Middle frontal gyrus (tissue), 1 donor: ENCODE measurements at regions not wholly inside any gene's neighbourhood (a gene's known extent, or its start where the extent isn't known, plus 50 kb on each side); places are given as distances from the start of the nearest gene placed in this dataset.
"Not testable (repeated sequence)": the region's sequence is repeated elsewhere in the genome, so short reads cannot be mapped to it uniquely, and the experiment has no call there.

Source experiments
- DNase-seq: peaks from one replicate; pipeline ENCODE4 v3.0.0-alpha.2; 2015; ENCODE audit warnings: low spot score; ENCODE audit errors: extremely low spot score

DNA sequence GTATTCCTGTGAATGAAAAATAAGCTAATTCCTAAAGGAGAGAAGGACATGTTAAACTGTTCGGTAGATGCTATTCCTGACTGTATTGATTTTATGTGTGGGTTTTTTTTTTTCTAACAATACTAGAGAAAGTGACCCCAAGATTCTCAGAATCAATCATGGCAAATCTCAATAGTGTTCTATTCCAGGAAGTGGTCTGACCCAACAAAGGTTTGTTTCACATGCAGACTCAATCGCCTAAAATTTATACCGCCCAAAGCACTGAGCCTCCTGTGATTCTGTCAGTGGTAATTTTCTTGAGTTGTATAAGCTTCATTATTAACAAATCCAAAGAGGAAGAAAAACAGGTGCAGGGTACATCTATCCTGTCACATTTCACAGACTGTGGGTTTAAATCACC lies 293.7 kb downstream of the SUCLA2 start:
- DNase-seq, result no peak

DNA sequence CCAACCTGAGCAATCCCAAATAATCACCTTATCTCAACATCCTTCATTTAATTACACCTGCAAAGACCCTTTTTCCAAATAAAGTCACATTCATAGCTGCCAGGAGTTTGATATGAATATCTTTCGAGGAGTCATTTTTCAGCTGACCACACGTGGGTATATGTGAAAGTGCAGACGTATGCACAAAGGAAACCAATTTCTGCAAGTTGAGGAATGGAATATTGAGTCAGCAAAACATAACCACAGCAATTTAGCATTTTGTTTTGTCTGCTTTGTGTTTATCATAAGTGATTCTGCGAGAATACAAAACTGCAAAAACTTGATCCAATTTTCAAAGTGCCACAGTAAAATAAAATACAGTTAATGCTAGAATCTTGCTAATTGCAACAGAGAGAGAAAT lies 295.9 kb downstream of the SUCLA2 start:
- no peak for DNase-seq

DNA sequence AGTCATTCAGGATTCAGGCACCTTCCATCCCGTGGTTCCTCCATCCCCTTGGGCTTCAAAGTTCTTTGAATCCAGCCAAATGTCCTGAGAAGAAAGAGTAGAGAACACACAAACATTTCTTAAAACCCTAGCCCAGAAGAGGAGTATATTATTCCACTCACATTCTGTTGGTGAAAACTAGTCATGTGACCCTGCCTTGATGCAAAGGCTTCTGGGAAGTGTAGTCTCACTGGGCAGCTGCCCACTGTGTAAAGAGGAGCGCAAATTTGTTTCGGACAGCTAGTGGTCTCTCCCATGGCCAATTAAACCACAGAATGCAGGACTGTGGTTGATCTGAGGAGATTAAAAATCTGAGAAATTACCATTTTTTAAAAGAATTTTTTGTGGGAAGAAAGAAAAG lies 304.4 kb downstream of the SUCLA2 start:
- no peak for DNase-seq

DNA sequence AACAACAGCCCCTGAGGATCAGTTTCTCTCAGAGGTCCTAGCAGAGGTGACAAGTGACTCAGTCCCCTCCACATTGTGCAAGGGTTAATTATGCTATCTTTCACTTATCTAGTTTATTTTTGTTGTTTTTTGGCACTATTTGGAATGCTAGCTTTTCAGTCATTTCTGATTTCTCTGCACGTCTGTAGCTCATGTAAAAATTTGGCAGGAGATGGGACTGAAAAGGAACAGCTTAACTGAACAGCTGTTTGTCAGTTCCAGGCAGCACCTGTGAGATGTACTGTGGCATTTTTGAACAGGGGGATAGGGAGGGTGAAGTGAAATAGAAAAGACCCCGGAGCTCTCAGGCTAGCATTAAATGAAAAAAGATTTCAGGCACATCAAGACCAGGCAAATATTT lies 313.5 kb downstream of the SUCLA2 start:
- DNase-seq, result no peak

DNA sequence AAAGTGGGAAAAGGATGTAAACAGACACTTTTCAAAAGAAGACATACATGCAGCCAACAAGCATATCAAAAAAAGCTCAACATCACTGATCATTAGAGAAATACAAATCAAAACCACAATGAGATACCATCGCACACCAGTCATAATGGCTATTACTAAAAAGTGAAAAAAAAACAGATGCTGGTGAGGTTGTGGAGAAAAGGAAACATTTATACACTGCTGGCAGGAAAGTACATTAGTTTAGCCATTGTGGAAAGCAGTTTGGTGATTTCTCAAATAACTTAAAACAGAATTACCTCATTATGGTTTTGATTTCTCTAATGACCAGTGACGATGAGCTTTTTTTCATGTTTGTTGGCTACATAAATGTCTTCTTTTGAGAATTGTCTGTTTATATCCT lies 315.9 kb downstream of the SUCLA2 start:
- not testable (repeated sequence) for DNase-seq

DNA sequence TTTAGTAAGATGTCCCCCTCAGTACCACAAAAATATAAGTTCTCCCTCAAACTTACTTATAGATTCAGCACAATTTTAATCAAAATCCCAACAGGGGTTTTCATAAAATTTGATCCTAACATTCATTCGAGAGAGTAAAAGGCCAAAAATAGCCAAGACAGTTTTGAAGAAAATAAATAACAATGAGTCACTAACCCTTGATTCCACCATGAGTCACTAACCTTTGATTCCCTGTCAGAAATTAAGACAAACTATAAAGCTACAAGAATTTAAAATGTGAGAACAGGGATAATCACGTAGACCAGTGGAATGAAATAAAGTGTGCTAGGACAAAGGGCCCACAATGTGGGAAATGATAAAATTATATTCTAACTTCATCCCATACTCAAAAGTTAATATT lies 320.3 kb downstream of the SUCLA2 start:
- no peak for DNase-seq

DNA sequence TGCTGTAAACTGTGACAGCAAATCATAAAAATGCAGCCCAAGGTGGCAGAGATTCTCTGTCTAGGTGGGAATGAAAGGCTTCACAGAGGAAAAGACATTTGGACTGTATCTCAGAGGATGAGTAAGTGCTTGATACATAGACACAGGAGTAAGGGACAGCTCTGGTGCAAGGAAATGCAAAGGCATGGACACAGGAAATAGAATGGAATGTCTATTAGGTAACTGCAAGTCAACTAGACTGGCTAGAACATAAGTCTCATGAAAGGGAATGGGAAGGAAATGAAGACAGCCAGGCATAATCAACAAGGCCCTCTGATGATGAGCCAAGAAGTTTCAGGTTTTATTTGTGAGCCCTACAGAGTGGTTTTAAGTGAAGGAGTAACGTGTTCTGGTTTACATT lies 321.7 kb downstream of the SUCLA2 start:
- DNase-seq, result no peak

DNA sequence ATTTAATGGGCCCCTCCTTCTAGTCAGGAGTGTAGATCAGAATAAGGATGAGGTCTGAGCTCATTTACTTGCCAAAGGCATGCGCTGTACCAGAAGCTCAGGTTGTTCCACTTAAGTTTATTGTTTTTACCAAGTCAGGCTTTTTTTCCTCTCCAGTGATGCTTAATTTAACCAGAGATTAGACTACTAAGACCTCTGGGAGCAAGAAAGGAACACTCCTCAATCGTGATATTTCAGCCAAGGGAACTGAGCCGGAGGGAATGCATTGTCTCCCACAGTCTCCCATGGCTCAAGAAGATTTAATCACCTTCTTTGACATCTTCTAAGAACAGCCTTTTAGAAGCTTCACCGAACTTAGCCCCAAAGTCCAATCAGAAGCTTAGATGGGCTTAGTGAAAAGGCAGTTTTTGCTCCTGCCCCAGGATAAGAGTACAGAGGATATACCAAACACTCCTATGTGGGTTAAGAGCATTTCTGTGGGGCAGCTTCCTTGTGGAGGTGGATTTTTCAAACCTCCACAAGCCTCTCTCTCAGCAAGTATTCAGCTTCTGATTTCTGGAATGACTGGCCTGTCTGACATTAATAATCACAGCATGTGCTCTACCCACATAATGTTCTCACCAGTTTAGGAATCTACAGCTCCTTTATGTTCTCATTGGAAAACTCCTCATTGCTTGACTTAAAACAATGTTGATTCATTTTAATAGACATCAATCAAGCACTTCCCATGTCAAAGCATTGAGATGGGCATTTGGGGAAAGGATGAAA lies 322.7 kb downstream of the SUCLA2 start:
- DNase-seq, result no peak

DNA sequence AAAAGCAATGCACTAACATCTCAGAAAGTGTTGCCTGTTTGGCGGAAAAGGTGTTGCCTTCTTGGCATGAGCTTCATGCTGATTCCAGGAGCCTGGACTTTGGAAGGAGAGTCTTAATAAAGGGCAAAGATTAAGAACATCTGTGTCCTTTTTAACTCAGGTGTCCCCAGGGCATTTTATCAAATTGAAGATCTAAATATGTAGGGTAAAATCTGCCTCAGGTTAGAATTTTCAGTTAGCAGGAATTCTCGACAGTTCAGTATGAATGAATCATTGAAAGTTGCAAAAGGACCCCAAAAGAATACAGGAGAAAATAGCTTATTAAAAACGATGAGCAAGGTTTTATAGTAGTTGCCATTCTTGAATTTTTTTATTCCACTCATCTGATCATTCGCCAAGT lies 325.2 kb downstream of the SUCLA2 start:
- DNase-seq, result no peak

DNA sequence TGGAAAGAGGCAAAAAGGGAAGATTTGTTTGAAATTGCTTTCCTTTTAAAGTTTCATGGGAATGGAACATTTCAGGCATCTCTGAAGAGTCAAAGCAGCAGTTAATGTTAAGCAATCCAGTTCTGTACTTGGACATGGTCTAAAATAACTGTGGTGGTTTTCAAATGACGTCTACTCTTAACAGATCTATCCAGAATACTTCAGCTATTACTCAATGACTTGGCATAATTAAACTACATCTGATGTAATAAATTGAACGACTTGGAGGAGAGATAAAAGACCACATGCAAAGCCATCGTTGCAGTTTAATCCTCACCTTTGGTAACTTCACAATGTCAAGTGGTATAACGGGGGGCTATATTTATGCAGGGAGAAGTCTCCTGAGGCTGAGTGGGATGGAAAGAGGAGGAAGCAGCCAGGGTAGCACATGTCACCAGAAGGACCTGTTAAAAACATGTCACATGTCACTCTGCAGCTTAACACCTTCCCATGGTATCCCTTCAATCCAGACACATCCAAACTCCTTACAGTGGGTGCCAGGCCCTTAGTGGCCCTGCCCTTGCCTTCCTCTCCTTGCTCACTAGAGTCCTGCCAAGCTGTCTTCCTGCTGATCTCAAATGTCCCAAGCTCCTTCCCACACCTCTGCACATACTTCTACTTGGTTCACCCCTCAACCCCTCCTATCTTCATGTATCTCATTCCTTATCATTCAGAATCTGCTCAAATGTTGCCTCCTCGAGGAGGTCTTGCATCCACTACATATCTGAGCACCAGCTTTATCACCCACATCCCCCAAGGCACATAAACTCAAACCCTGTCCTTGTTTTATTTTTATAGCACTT lies 327.8 kb downstream of the SUCLA2 start:
- no peak for DNase-seq

DNA sequence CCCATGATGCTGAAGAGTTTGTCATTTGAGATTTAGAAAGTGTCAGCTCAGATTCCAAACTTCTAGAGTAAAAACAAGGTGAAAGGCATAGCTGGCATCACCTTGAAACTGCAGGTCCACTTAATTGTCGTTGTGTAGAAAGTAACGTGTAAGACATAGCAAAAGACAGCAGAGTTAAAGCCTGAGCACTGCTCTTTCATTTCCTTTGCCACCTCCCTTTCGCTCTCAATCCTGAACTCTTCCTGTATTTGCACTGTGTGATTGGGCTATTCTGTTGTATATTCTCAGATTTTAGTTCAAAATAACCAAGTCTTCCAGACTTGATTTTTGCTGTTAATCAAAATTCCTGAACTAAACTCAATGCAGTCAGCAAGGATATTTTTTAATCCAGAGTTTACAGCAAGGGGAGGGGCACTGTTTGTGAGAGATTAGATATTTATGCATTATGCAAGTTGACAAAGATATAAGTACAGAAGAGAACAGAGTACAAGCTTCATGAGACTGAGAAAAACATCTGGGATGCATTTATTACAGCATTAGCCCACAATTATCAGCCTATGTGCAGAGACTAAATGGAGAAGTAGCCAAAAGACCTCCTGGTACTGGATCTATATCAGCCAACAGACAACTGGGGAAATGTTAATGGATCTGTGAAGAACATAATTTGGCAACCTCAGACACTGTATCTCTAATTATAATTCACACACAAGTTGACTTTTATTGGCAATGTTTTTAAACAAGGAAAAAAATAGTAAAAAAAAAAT lies 328.6 kb downstream of the SUCLA2 start:
- no peak for DNase-seq

DNA sequence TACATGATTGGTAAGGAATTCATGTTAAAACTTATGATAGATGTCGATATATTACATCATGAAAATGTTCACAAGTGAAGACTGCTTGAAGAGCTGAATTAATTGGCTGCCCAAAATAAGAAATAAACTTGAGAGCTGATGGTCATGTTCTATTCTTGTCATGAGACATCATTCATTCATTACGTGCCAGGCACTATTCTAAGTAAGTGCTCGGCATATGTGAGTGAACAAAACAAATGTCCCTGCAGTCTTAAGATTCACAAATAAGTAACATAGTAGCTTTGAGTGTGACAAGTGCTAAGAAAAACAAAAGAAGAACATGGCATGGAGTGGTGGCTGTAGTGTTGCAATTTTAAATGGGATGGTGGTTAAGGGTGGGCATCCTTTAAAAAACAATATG lies 329.3 kb downstream of the SUCLA2 start:
- no peak for DNase-seq

DNA sequence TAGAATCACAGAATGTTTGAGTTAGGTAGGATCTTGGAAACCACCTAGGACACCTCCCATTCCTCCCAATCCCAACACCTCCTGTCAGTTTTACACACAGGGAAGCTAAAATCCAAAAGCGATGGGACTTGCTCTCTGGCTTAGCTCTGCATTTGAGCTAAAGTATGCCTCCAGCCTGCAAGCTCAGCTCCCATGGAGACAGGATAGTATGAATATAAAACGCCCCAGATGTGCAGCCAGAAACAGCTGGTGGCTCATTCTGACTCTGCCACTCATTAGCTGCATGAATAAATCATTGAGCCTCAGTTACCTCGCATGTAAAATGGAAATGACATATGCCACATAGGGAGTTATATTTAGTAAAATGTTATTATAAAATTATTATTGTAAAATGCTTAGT lies 336.0 kb downstream of the SUCLA2 start:
- DNase-seq, result no peak

DNA sequence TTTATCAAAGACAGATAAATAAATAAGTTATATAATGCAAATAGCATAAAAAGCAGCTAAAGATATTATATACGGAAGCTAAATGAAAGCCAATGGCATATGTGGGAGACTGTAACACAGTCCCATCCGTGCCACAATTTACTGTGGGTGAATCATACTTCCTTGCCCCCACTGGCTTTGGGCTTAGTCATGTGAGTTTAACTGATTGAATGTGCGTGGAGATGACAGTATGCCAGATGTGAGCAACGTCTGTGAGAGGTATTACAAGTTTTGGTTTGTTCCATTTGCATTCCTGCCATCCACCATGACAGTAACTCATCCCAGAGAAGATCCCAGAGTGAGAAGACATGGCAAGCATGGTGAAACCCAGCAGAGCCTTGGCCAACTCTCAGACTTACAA lies 340.0 kb downstream of the SUCLA2 start:
- DNase-seq, result no peak

DNA sequence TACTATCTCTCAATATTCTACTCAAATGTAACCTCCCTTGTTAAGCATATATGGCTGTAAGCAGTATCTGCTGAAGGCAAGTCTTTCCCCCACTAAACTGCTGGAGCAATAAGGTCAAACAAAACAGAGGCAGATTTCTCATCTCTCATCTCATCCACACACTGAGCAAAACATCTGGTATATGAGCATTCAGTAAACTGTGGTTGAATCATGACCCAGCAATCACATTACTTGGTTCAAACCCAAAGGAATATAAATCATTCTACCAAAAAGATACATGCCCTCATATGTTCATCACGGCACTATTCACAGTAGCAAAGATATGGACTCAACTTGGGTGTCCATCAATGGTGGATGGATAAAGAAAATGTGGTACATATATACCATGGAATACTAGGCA lies 344.4 kb downstream of the SUCLA2 start:
- no peak for DNase-seq

DNA sequence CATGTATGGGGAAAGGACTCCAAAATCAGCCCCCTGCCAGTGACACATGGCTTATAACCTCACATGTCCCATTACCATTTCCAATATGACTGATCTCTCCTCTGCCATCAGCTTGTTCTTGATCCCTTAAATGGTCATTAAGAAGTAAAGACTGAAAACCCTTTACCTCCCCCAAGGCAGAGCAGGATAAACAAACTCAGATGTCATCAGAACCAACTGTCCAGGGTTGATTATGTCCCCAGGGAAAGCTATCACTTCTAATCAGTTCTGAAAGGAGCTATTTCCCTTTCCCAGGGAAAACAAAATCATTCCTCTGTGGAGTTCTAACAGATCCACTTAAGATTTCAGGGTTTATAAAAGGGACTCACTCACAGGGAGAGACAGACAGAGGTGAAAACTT lies 350.9 kb downstream of the SUCLA2 start:
- DNase-seq, result no peak

DNA sequence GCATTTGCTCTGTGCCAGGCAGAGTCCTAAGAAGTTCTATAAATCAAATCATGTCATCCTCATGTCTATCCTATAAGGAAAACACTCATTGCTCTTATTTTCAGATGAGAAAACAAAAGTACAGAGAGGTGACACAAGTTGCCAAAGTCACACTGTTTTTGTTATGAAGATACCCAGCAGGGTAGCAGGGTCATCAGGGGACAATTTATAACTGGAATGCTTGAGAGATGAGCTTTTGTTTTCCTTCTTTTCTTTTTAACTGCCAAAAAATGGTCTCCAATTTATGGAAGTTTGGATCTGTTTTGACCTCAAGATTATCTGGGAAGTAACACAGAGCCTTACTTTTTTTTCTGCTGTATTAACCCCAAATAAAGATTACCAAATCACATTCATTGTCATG lies 354.1 kb downstream of the SUCLA2 start:
- no peak for DNase-seq

DNA sequence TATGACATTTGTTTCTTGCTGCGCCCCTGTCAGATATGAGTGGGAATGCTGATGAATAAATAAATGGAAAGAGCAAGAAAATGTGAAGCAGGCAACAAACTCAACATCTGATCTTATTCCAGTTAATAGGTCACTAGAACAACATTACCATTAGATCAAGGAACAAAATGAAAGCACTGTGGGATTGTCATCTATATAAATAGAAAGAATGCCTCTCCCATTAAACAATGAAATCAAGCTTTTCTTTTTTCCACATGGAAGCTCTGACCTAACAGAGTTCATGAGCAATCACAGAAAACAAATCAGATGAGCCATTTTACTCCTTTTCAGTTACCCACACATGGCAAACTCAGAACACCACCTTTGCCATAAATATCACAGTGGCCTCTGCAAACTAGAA lies 354.8 kb downstream of the SUCLA2 start:
- DNase-seq, result no peak

DNA sequence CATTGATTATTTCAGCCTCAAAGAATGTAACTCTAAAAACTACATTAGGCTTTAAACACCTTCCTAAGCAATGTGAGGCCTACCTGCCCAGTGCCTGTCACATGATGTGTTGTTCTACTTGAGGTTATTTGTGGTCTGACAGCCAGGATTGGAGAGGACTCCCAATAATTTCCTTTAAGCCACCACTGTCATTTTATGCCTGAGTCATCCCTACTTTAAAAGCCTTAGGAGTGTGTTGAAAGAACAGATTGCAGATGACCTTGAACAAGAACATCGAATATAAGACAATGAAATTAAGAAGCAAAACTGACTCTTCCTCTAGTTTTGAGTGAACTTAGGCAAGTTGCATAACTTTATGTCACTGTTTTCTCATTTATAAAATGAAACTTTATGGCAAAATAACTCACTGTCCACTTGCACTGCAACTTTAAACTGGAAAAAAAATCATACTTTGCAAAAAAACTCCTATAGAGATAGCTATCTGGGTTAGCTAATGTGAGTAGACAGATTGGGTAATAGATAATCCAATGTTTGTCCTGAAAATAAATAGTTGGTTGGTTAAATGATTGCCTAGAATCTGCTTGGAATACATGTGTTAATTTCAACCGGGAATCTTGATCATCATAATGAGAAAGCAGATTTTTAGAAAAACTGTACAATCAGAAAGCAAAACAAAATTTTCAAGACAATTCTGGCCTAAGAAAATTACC lies 361.2 kb downstream of the SUCLA2 start:
- no peak for DNase-seq

DNA sequence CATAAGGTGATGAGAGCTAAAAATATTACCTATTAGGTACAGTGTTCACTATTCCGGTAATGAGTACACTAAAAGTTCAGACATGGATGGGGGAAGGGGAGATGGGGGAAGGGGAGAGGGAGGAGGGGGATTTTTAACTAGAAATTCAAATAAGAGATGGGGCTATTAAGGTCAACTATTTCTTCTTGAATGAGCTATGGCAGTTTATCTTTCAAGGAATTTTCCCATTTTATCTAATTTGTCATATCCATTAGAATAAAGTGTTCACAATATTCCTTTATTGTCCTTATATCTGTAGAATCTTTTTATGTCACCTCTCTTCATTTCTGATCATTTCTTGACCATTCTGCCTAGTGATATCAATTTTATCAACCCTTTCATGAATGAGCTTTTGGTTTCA lies 362.4 kb downstream of the SUCLA2 start:
- no peak for DNase-seq

DNA sequence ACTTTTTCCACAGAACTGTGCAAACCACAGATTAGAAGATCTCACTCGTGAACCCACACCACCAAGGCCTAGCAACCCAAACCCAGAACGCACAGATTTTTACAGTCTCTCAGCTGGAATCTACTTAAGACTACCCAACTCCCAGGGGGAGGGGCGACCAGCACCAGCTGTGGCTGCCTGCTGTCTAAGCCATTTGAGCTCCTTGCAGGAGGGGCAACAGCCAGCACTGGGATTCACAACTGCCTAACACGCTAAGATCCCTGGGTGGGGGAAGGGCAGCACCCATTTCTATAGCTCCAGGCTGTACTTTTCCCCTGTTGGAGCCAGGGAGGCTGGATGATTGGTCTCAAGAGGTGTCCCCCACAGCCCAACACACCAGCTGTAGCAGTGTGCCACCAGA lies 368.8 kb downstream of the SUCLA2 start:
- no peak for DNase-seq

DNA sequence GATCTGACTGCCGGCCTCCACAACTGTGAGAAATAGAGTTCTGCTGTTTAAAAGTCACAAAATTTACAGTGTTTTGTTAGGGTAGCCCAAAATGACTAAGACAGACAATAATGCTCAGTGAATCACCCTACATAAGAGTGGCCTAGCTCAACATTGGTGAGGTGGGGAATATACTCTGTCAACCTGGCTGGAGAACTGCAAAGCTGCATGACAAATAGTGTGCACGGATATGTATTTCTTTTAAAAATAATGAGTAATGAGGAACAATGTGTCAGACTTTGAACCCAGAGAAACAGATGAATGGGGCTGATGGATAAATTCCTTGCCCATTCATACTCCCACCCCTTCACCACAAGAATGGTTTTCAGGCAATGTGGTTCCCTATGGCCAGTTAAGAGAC lies 372.4 kb downstream of the SUCLA2 start:
- DNase-seq, result no peak
